ENCODE measurements at regions not wholly inside any gene's neighbourhood (a gene's known extent, or its start where the extent isn't known, plus 50 kb on each side); places are given as distances from the start of the nearest gene placed in this dataset.

- Mint-ChIP-seq H3K4me3 (ENCODE audit: unreplicated experiment) (no peak overlapping the region), H3K36me3 (ENCODE audit: low read depth, unreplicated experiment) (no peaks in the 10 kb centered on the region), H3K27me3 (ENCODE audit: unreplicated experiment) (peaks cover 19% of the 10 kb centered on the region), H3K27ac (ENCODE audit: unreplicated experiment) (no peak overlapping the region), H3K4me1 (ENCODE audit: unreplicated experiment) (peaks cover 11% of the 10 kb centered on the region), H3K9me3 (ENCODE audit: unreplicated experiment) (no peaks in the 10 kb centered on the region)
- TF ChIP-seq, protein P1, sequence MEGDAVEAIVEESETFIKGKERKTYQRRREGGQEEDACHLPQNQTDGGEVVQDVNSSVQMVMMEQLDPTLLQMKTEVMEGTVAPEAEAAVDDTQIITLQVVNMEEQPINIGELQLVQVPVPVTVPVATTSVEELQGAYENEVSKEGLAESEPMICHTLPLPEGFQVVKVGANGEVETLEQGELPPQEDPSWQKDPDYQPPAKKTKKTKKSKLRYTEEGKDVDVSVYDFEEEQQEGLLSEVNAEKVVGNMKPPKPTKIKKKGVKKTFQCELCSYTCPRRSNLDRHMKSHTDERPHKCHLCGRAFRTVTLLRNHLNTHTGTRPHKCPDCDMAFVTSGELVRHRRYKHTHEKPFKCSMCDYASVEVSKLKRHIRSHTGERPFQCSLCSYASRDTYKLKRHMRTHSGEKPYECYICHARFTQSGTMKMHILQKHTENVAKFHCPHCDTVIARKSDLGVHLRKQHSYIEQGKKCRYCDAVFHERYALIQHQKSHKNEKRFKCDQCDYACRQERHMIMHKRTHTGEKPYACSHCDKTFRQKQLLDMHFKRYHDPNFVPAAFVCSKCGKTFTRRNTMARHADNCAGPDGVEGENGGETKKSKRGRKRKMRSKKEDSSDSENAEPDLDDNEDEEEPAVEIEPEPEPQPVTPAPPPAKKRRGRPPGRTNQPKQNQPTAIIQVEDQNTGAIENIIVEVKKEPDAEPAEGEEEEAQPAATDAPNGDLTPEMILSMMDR (IDR thresholded peaks at IDR 0.05; ENCODE audit: unreplicated experiment), result no peak
- no peak for DNase-seq (ENCODE audit: low spot score)
These were observed 53.9 kb upstream of the GLI2 start for GRCh38 chr2:120681696-120682288.

DNA sequence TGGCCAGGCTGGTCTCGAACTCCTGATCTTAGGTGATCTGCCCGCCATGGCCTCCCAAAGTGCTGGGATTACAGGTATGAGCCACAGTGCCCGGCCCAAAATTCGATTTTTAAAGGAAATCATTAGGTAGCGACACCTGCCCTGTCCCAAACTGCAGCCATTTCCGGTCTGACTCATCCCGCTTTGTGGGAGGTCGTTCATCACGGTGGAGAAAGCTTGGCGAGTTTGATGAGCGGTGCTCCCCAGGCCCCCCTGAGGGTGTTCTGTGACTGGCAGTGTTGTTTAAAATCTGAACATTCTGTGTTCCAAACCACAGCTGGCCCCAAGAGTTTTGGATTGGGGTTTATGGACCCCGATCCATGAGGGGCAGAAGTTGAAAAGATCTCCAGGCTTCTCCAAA, 53.0 kb upstream of the GLI2 start:
- Mint-ChIP-seq H3K36me3 (ENCODE audit: low read depth, unreplicated experiment) (no peaks in the 10 kb centered on the region), H3K4me1 (ENCODE audit: unreplicated experiment) (peaks cover 11% of the 10 kb centered on the region), H3K4me3 (ENCODE audit: unreplicated experiment) (no peak overlapping the region), H3K27ac (ENCODE audit: unreplicated experiment) (no peak overlapping the region), H3K27me3 (ENCODE audit: unreplicated experiment) (peaks cover 17% of the 10 kb centered on the region), H3K9me3 (ENCODE audit: unreplicated experiment) (no peaks in the 10 kb centered on the region)
- DNase-seq (ENCODE audit: low spot score), result no peak
- TF ChIP-seq, protein P1 (IDR thresholded peaks at IDR 0.05; ENCODE audit: unreplicated experiment), result no peak

- TF ChIP-seq, protein P1 (IDR thresholded peaks at IDR 0.05; ENCODE audit: unreplicated experiment), result no peak
- H3K9me3 Mint-ChIP-seq (ENCODE audit: unreplicated experiment), result no peaks in the 10 kb centered on the region
- H3K4me3 Mint-ChIP-seq (ENCODE audit: unreplicated experiment), result no peak overlapping the region
- DNase-seq (ENCODE audit: low spot score), result no peak
- no peaks in the 10 kb centered on the region for H3K36me3 Mint-ChIP-seq (ENCODE audit: low read depth, unreplicated experiment)
- peaks cover 13% of the 10 kb centered on the region for H3K27me3 Mint-ChIP-seq (ENCODE audit: unreplicated experiment)
- H3K27ac Mint-ChIP-seq (ENCODE audit: unreplicated experiment), result no peak overlapping the region
- H3K4me1 Mint-ChIP-seq (ENCODE audit: unreplicated experiment), result peaks cover 9% of the 10 kb centered on the region
These were observed 52.6 kb upstream of the GLI2 start for GRCh38 chr2:120683081-120683480.

- no peak for DNase-seq (ENCODE audit: low spot score)
- H3K27ac Mint-ChIP-seq (ENCODE audit: unreplicated experiment), result no peak overlapping the region
- no peaks in the 10 kb centered on the region for H3K9me3 Mint-ChIP-seq (ENCODE audit: unreplicated experiment)
- no peaks in the 10 kb centered on the region for H3K36me3 Mint-ChIP-seq (ENCODE audit: low read depth, unreplicated experiment)
- TF ChIP-seq, protein P1 (IDR thresholded peaks at IDR 0.05; ENCODE audit: unreplicated experiment), result no peak
- H3K4me1 Mint-ChIP-seq (ENCODE audit: unreplicated experiment), result peaks cover 6% of the 10 kb centered on the region
- H3K4me3 Mint-ChIP-seq (ENCODE audit: unreplicated experiment), result no peak overlapping the region
- peaks cover 12% of the 10 kb centered on the region for H3K27me3 Mint-ChIP-seq (ENCODE audit: unreplicated experiment)
These were observed 52.0 kb upstream of the GLI2 start for GRCh38 chr2:120683701-120684100.

DNA sequence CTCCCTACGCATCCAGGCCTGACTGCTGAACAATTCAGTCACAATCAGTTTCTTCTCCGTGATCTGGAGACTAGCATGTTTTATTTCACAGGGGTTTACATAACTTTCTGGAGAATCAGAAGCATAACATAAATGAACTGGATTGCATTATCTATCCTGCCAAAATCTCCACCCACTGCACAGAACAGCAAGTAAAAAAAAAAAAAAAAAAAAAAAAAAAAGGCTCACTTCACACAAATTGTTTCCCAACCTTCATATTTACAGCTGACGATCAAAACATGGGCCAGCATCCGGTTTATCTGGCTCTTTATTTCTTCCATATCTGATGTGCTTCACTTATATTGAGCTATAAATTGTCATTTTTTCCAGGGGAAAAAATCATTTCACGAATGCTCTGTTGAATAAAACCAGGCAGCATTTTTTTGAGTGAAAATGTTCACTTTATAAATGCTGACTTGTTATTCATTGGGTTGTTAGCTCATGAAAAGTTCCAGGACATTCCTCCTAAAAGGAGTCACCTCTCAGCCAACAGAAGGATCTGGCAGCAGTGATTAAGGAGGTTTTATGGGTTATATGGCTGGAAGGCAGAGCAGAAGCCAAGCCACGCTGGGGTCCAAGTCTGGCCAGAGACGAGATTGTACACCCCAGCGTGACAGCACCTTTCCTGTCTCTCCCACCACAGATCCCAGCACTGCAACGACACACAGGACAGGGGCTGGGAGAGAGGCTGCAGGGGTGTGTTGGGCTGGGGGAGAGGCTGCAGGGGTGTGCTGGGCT, 51.2 kb upstream of the GLI2 start:
- Mint-ChIP-seq H3K9me3 (ENCODE audit: unreplicated experiment) (no peaks in the 10 kb centered on the region), H3K36me3 (ENCODE audit: low read depth, unreplicated experiment) (no peaks in the 10 kb centered on the region), H3K4me1 (ENCODE audit: unreplicated experiment) (no peaks in the 10 kb centered on the region), H3K27ac (ENCODE audit: unreplicated experiment) (no peak overlapping the region), H3K4me3 (ENCODE audit: unreplicated experiment) (no peak overlapping the region), H3K27me3 (ENCODE audit: unreplicated experiment) (peaks cover 12% of the 10 kb centered on the region)
- no peak for DNase-seq (ENCODE audit: low spot score)
- TF ChIP-seq, protein P1 (IDR thresholded peaks at IDR 0.05; ENCODE audit: unreplicated experiment), result no peak

Measured in endothelial cell (in vitro differentiated cells).